Spinal cord (tissue), 9 donors: ENCODE measurements at regions not wholly inside any gene's neighbourhood (a gene's known extent, or its start where the extent isn't known, plus 50 kb on each side); places are given as distances from the start of the nearest gene placed in this dataset.

Source experiments
- DNase-seq, 6 donors: peaks; one replicate each; pipeline versions ENCODE4 v3.0.0 to v3.0.0-alpha.2; 2013 to 2015; ENCODE audit warnings: low spot score in 6 of 6, low read depth in 4 of 6
- H3K27ac ChIP-seq: one replicate; pipeline ENCODE4 v1.5.1; 2013; ENCODE audit warnings: low read depth, low read length, control low read depth
- H3K27me3 ChIP-seq: one replicate; pipeline ENCODE4 v1.6.1; 2013; ENCODE audit warnings: low read length; ENCODE audit not compliant: control insufficient read depth, insufficient read depth
- H3K36me3 ChIP-seq: one replicate; pipeline ENCODE4 v1.6.1; 2013; ENCODE audit warnings: low read length; ENCODE audit not compliant: control insufficient read depth, insufficient read depth
- H3K4me1 ChIP-seq: one replicate; pipeline ENCODE4 v1.6.1; 2013; ENCODE audit warnings: low read length; ENCODE audit not compliant: control insufficient read depth, insufficient read depth
- H3K4me3 ChIP-seq: one replicate; pipeline ENCODE4 v1.5.1; 2013; ENCODE audit warnings: low read depth, low read length, control low read depth
- H3K9me3 ChIP-seq: one replicate; pipeline ENCODE4 v1.6.1; 2013; ENCODE audit warnings: low read length; ENCODE audit not compliant: control insufficient read depth, insufficient read depth
- WGBS: methylation state at CpG from one replicate; pipeline ENCODE4 v1.1.5; 2013; ENCODE audit warnings: missing lambda C conversion rate; ENCODE audit not compliant: insufficient coverage; 5-methylcytosine and 5-hydroxymethylcytosine counted together
- donor health status: healthy.

DNA sequence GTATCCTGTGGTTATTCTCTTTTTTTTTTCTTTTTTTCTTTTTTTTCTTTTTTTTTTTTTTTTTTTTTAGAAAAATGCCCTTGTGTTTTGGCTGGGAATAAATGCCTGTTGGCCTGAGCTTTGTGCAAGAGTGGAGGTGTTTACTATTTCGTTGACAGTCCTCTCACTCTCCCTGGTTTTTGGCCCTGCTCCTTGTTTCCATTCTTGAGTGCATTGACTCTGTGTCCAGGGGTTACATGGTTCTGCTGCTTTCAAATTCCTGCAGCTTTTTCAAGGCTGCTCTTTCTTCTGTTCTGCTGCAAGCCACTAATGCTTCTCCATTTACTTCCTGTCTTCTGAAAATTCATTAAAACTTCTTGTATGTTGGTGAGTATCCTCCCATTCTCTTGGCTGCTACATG lies 59.7 kb upstream of the TBX20 start:
- 18% methylated on average over 1 of the region's 1 CpG for WGBS
- Histone ChIP-seq H3K36me3 (no peaks in the 10 kb centered on the region), H3K9me3 (peaks cover 2% of the 10 kb centered on the region), H3K27me3 (no peaks in the 10 kb centered on the region), H3K4me1 (no peaks in the 10 kb centered on the region), H3K27ac (no peak overlapping the region), H3K4me3 (no peak overlapping the region)
- DNase-seq, result peak in 5 of 6 donors; percentile 45 to 79 (median 62)
